Mucosa of rectum (tissue), 2 donors: ENCODE measurements at regions not wholly inside any gene's neighbourhood (a gene's known extent, or its start where the extent isn't known, plus 50 kb on each side); places are given as distances from the start of the nearest gene placed in this dataset.

ENCODE experiments used
- H3K27ac ChIP-seq, 2 donors: one replicate each; pipeline ENCODE4 v1.7.0; 2013; ENCODE audit warnings: inconsistent platforms in 2 of 2, low read depth in 2 of 2, low read length in 2 of 2
- H3K27me3 ChIP-seq, 2 donors: one replicate each; pipeline ENCODE4 v1.7.0; 2013; ENCODE audit warnings: low read length in 2 of 2; ENCODE audit not compliant: control insufficient read depth in 2 of 2, insufficient read depth in 2 of 2
- H3K36me3 ChIP-seq, 2 donors: one replicate each; pipeline ENCODE4 v1.7.0; 2013; ENCODE audit warnings: low read length in 2 of 2; ENCODE audit not compliant: control insufficient read depth in 2 of 2, insufficient read depth in 2 of 2
- H3K4me1 ChIP-seq, 2 donors: one replicate each; pipeline ENCODE4 v1.7.0; 2013; ENCODE audit warnings: low read length in 2 of 2, mild to moderate bottlenecking in 1 of 2; ENCODE audit not compliant: control insufficient read depth in 2 of 2, insufficient read depth in 2 of 2
- H3K4me3 ChIP-seq, 2 donors: one replicate each; pipeline ENCODE4 v1.7.0; 2013; ENCODE audit warnings: low read length in 2 of 2
- H3K9ac ChIP-seq, 2 donors: one replicate each; pipeline ENCODE4 v1.7.0; 2013; ENCODE audit warnings: low read length in 2 of 2, low read depth in 1 of 2, mild to moderate bottlenecking in 1 of 2
- H3K9me3 ChIP-seq, 2 donors: one replicate each; pipeline ENCODE4 v1.7.0; 2013; ENCODE audit warnings: low read length in 2 of 2; ENCODE audit not compliant: control insufficient read depth in 2 of 2
- donor health status: healthy.
- donor health status: Normal muscosa, but diverticular disease.

GRCh38 chr6:119716668-119717270, 367.2 kb upstream of the MAN1A1 start:
- H3K9ac ChIP-seq: no peak overlapping the region
- H3K9me3 ChIP-seq: no peaks in the 10 kb centered on the region
- H3K27me3 ChIP-seq: no peaks in the 10 kb centered on the region
- no peaks in the 10 kb centered on the region for H3K4me1 ChIP-seq
- H3K27ac ChIP-seq: no peak overlapping the region
- no peaks in the 10 kb centered on the region for H3K36me3 ChIP-seq
- no peak overlapping the region for H3K4me3 ChIP-seq

- Histone ChIP-seq H3K4me3 (no peak overlapping the region), H3K9me3 (no peaks in the 10 kb centered on the region), H3K36me3 (no peaks in the 10 kb centered on the region), H3K4me1 (no peaks in the 10 kb centered on the region), H3K27ac (no peak overlapping the region), H3K27me3 (no peaks in the 10 kb centered on the region), H3K9ac (no peak overlapping the region)
Observed at GRCh38 chr6:119713903-119714302, 364.3 kb upstream of the MAN1A1 start.

DNA sequence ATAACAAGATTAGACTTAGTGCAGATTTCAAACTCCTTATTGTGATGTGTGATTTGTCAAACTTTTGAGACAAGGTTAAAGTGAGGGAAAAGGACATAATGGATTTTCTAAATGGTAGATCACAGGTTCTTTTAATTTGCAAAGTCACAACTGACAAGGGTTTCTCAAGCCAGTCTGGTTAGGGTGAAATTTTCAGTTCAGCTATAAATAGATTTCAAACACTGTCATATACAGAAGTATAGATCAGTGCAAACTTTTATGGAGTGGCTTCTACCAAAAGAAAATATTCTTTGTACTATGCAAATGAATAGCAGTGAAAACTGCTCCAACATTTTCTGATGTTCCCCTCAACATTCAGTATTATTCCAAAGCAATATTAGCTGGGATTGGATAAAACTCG, 337.1 kb upstream of the MAN1A1 start:
- H3K4me1 ChIP-seq: no peaks in the 10 kb centered on the region
- H3K9me3 ChIP-seq: no peaks in the 10 kb centered on the region
- no peaks in the 10 kb centered on the region for H3K27me3 ChIP-seq
- no peak overlapping the region for H3K9ac ChIP-seq
- H3K27ac ChIP-seq: no peak overlapping the region
- H3K4me3 ChIP-seq: no peak overlapping the region
- H3K36me3 ChIP-seq: no peaks in the 10 kb centered on the region

DNA sequence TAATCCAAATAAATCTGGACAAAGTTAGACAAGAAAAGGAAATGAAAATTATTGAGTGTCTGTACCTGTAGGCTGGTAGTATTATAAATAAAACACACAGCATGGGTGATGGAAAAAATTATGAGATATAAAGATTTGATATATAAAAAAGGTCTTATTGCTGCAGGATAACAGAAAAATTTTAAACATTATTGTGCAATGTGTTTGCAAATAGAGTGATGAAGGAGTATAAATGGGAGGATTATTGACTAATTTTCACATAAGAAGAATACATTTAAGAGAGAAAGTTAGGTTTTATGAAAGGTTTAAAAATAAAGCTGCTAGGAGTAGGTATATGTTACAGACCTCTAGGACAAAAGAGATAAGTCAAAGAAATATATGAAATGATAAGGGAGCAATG, 336.7 kb upstream of the MAN1A1 start:
- Histone ChIP-seq H3K9ac (no peak overlapping the region), H3K36me3 (no peaks in the 10 kb centered on the region), H3K4me3 (no peak overlapping the region), H3K9me3 (no peaks in the 10 kb centered on the region), H3K27me3 (no peaks in the 10 kb centered on the region), H3K4me1 (no peaks in the 10 kb centered on the region), H3K27ac (no peak overlapping the region)

- Histone ChIP-seq H3K4me3 (no peak overlapping the region), H3K9me3 (no peaks in the 10 kb centered on the region), H3K36me3 (no peaks in the 10 kb centered on the region), H3K9ac (no peak overlapping the region), H3K4me1 (no peaks in the 10 kb centered on the region), H3K27me3 (no peaks in the 10 kb centered on the region), H3K27ac (no peak overlapping the region)
Observed at GRCh38 chr6:119683671-119684070, 334.1 kb upstream of the MAN1A1 start.

- Histone ChIP-seq H3K27me3 (no peaks in the 10 kb centered on the region), H3K36me3 (no peaks in the 10 kb centered on the region), H3K9ac (no peak overlapping the region), H3K27ac (no peak overlapping the region), H3K9me3 (no peaks in the 10 kb centered on the region), H3K4me3 (no peak overlapping the region), H3K4me1 (no peaks in the 10 kb centered on the region)
Observed at GRCh38 chr6:119683031-119683430, 333.5 kb upstream of the MAN1A1 start.

GRCh38 chr6:119678961-119679360, 329.4 kb upstream of the MAN1A1 start:
- Histone ChIP-seq H3K4me1 (no peaks in the 10 kb centered on the region), H3K36me3 (no peaks in the 10 kb centered on the region), H3K9ac (no peak overlapping the region), H3K9me3 (no peaks in the 10 kb centered on the region), H3K27me3 (no peaks in the 10 kb centered on the region), H3K27ac (no peak overlapping the region), H3K4me3 (no peak overlapping the region)

DNA sequence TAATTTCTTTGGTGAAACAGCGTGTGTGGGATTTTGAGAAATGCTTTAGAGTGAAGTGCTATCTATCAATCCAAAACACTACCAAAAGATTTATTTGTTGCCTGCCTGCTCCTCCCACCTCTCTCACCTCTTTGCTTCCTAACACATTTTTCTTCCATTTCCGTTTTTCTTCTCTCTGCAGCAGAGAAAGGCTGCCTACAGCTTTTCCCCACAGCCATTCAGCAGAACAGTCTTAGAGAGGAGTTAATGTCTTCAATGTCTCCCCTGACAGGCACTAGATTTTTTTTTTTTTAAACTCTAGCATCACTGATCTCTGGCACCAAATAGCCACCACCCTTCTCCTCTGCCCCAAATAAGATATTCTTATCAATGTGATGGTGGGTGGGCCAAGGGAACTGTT, 327.8 kb upstream of the MAN1A1 start:
- H3K27ac ChIP-seq: no peak overlapping the region

GRCh38 chr6:119676961-119677360, 327.4 kb upstream of the MAN1A1 start:
- H3K9me3 ChIP-seq: no peaks in the 10 kb centered on the region
- no peak overlapping the region for H3K9ac ChIP-seq

More for the DNA sequence above, 327.8 kb upstream of the MAN1A1 start:
- H3K4me1 ChIP-seq: no peaks in the 10 kb centered on the region
- H3K4me3 ChIP-seq: no peak overlapping the region
- H3K27me3 ChIP-seq: no peaks in the 10 kb centered on the region
- no peak overlapping the region for H3K9ac ChIP-seq
- no peaks in the 10 kb centered on the region for H3K36me3 ChIP-seq
- H3K9me3 ChIP-seq: no peaks in the 10 kb centered on the region

GRCh38 chr6:119676230-119676629, 326.7 kb upstream of the MAN1A1 start:
- Histone ChIP-seq H3K36me3 (no peaks in the 10 kb centered on the region), H3K4me1 (no peaks in the 10 kb centered on the region), H3K27ac (no peak overlapping the region), H3K4me3 (no peak overlapping the region), H3K27me3 (no peaks in the 10 kb centered on the region), H3K9me3 (no peaks in the 10 kb centered on the region), H3K9ac (no peak overlapping the region)

More at GRCh38 chr6:119676961-119677360, 327.4 kb upstream of the MAN1A1 start:
- Histone ChIP-seq H3K27ac (no peak overlapping the region), H3K4me1 (no peaks in the 10 kb centered on the region), H3K4me3 (no peak overlapping the region), H3K27me3 (no peaks in the 10 kb centered on the region), H3K36me3 (no peaks in the 10 kb centered on the region)

DNA sequence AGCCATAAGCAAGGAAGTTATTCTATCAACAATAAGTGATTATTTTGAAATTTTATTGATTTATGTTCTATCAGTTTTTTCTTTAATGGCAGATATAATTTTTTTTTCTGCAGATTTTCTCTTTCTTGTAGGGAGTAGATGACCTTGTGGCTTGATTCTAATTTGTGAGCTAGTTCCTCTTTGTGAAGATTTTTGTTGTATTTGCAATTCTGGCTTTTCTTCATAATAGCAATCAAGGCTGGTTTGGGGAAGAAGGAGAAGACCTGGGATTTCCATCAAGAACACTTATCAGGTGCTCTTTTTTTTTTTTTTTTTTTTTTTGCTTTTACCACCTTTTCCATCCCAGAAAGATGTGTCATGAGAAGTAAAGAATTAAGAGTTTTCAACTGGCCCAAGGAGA, 324.2 kb upstream of the MAN1A1 start:
- no peaks in the 10 kb centered on the region for H3K9me3 ChIP-seq
- no peaks in the 10 kb centered on the region for H3K4me1 ChIP-seq
- H3K27me3 ChIP-seq: no peaks in the 10 kb centered on the region
- H3K27ac ChIP-seq: no peak overlapping the region
- H3K36me3 ChIP-seq: no peaks in the 10 kb centered on the region
- H3K9ac ChIP-seq: no peak overlapping the region
- H3K4me3 ChIP-seq: no peak overlapping the region
